ENCODE measurements at regions not wholly inside any gene's neighbourhood (a gene's known extent, or its start where the extent isn't known, plus 50 kb on each side); places are given as distances from the start of the nearest gene placed in this dataset.

DNA sequence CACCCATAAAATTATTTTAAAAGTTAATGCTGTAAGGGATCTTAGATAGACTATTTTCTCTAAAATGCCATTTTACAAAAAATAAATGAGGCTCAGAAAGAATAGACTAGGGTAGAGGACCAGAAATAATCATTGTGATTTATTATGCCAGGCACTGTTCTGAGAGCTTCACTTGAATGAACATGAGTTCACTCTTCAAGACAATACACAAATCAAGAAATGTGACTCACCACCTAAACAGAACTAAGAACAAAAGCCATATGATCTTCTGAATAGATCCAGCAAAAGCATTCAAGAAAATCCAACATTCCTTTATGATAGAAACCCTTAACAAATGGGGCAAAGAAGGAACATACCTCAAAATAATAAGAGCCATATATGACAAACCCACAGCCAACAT is 582.0 kb downstream of the PKHD1 start:
- TF ChIP-seq, protein P1, sequence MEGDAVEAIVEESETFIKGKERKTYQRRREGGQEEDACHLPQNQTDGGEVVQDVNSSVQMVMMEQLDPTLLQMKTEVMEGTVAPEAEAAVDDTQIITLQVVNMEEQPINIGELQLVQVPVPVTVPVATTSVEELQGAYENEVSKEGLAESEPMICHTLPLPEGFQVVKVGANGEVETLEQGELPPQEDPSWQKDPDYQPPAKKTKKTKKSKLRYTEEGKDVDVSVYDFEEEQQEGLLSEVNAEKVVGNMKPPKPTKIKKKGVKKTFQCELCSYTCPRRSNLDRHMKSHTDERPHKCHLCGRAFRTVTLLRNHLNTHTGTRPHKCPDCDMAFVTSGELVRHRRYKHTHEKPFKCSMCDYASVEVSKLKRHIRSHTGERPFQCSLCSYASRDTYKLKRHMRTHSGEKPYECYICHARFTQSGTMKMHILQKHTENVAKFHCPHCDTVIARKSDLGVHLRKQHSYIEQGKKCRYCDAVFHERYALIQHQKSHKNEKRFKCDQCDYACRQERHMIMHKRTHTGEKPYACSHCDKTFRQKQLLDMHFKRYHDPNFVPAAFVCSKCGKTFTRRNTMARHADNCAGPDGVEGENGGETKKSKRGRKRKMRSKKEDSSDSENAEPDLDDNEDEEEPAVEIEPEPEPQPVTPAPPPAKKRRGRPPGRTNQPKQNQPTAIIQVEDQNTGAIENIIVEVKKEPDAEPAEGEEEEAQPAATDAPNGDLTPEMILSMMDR (conservative IDR thresholded peaks at IDR 0.05; ENCODE audit: low read depth in 2 of 2): no peak
- TF ChIP-seq EZH2 (IDR thresholded peaks at IDR 0.05; ENCODE audit: low read depth, unreplicated experiment) (no peak), NANOG (IDR thresholded peaks at IDR 0.05; ENCODE audit: borderline replicate concordance) (no peak), EZH2phosphoT487 (IDR thresholded peaks at IDR 0.05; ENCODE audit: unreplicated experiment) (no peak), ZNF331 (CRISPR knock-in tag; IDR thresholded peaks at IDR 0.05; ENCODE audit: low read depth) (no peak), REST (IDR thresholded peaks at IDR 0.05; ENCODE audit: unreplicated experiment) (no peak), POLR2AphosphoS5 (IDR thresholded peaks at IDR 0.05; ENCODE audit: low read depth) (no peak), CREB1 (CRISPR knock-in tag; IDR thresholded peaks at IDR 0.05; ENCODE audit: low read depth) (no peak)
